GM10266 (cell line): ENCODE measurements at regions not wholly inside any gene's neighbourhood (a gene's known extent, or its start where the extent isn't known, plus 50 kb on each side); places are given as distances from the start of the nearest gene placed in this dataset.
"Not testable (repeated sequence)": the region's sequence is repeated elsewhere in the genome, so short reads cannot be mapped to it uniquely, and the experiment has no call there.

Experiments
- DNase-seq: peaks from one replicate; pipeline ENCODE4 v3.0.0; 2012; ENCODE audit errors: extremely low spot score
- CTCF ChIP-seq: IDR thresholded peaks from 2 replicates; pipeline ENCODE4 v1.5.1; 2012; ENCODE audit warnings: mild to moderate bottlenecking, low read depth; ENCODE audit not compliant: control insufficient read depth, insufficient read depth; ENCODE audit errors: missing control alignments

DNA sequence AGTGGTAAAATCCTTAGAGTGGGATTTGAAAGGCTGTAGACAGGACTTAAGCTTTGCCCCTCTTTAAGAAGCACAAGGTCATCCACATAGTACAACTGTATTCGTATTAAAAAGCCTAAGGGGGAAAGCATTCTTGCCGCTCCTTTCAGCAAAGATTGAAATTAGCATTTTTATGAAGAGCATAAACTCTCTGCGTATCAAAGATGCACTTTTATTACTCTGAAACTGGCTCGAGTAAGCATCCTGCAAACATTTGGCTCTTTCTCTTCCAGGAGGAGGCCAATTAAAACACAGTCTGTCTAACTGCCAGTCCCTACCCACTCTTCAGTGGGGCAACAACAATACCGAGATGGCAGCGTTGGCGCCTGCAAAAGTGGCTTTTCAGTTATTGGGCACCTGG, 192.5 kb upstream of the TPRG1 start:
- no peak for TF ChIP-seq CTCF
- DNase-seq, result no peak

- TF ChIP-seq CTCF, result no peak
- no peak for DNase-seq
Observed at GRCh38 chr3:188979669-188980310, 192.0 kb upstream of the TPRG1 start.

DNA sequence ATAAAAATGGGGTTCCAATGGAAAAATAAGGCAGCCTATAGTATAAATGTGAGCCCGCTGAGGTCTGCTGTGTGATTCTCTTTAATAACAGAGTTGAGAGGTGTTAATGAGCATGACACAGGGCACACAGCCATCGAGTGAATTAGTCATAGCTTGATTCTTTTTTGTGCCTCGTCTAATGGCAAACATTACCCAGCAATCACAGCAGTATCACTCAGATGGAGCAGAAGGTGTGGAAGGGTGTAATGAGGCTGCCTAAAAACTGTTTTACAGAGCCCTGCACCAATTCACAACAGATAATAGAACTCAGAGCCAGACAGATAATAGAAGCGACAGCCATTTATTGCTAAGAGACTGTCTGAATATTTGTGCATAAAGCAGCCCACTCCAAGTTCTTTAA, 178.6 kb upstream of the TPRG1 start:
- TF ChIP-seq CTCF, result no peak
- DNase-seq, result no peak

DNA sequence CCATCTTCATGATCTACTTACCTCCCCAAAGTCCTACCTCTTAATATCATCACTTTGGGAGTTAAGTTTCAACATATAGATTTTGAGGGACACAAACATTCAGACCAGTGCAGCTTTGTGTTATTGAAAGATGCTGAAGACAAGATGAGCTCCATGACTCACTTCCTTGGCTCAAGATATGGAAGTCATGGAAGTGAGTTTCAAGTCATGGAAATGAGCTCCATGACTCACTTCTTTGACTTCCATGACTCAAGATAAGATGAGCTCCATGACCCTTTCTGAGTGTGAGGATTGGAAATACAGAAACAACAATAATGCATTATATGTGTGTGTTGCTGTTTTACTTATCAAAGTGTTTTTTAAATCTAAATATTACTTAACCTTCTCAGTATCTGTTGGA, 170.2 kb upstream of the TPRG1 start:
- TF ChIP-seq CTCF, result no peak
- no peak for DNase-seq

DNA sequence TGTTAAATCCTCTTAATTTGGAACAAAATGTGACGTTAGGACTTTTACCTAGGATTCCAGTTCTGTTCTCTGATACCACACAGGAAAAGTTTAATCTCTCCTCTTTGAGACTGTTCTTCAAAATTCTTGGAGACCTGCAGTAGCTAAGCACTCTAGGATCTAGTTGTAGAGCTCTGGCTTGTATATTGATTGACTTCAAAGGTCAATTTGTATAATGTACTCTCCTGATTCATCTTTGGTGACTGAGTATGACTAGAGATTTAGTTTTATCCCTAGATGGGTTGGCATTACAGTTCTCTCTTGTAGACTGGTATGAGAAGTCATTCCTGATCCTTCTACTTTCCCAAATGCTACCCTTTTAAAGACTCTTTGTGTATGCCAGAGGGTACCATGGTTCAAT, 168.4 kb upstream of the TPRG1 start:
- no peak for TF ChIP-seq CTCF
- no peak for DNase-seq

DNA sequence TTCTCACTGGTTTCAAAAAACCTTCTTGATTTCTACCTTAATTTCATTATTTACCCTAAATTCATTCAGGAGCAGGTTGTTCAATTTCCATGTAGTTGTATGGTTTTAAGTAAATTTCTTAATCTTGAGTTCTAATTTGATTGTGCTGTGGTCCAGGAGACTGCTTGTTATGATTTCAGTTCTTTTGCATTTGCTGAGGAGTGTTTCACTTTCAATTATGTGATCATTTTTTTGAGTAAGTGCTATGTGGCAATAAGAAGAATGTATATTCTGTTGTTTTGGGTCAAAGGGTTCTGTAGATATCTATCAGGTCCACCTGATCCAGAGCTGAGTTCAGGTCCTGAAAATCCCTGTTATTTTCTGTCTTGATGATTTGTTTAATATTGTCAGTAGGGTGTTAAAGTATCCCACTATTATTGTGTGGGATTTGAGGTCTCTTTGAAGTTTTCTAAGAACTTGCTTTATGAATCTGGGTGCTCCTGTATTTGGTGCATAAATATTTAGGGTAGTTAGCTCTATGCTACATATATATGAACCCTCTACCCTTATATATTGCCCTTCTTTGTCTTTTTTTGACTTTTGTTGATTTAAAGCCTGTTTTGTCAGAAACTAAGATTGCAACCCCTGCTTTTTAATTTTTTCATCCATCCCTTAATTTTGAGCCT, 158.4 kb upstream of the TPRG1 start:
- no peak for DNase-seq
- TF ChIP-seq CTCF, result no peak

DNA sequence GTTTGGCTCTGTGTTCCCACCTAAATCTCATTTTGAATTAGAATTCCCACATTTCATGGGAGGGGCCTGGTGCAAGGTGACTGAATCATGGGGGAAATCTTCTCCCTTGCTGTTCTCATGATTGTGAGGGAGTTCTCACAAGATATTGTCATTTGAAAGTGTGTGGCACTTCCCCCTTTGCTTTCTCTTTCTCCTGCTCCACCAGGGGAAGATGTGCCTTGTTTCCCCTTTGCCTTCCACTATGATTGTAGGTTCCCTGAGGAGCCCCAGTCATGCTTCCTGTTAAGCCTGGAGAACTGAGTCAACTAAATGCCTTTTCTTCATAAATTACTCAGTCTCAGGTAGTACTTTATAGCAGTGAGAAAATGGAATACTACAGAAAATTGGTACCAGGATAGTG, 157.2 kb upstream of the TPRG1 start:
- DNase-seq, result no peak
- no peak for TF ChIP-seq CTCF

GRCh38 chr3:189022576-189023466, 148.9 kb upstream of the TPRG1 start:
- not testable (repeated sequence) for DNase-seq
